ENCODE measurements at regions not wholly inside any gene's neighbourhood (a gene's known extent, or its start where the extent isn't known, plus 50 kb on each side); places are given as distances from the start of the nearest gene placed in this dataset.

GRCh38 chr1:98045767-98046641 lies 125.2 kb upstream of the DPYD start:
- Histone ChIP-seq H3K4me1 (ENCODE audit: insufficient read depth) (peaks cover 4% of the 10 kb centered on the region), H3K27ac (no peak overlapping the region), H3K36me3 (no peaks in the 10 kb centered on the region), H3K4me3 (no peak overlapping the region), H3K9me3 (no peaks in the 10 kb centered on the region), H3K27me3 (no peaks in the 10 kb centered on the region)
- WGBS, 3 donors, result 5% methylated on average over 48 to 51 of the region's 51 CpGs
- no peak for DNase-seq
- intact Hi-C loops (cut with DNase I), result no loop called here
- TF ChIP-seq EP300 (IDR thresholded peaks at IDR 0.05), result no peak
- no peak for TF ChIP-seq POLR2A (IDR thresholded peaks at IDR 0.05)
- TF ChIP-seq, protein P1, sequence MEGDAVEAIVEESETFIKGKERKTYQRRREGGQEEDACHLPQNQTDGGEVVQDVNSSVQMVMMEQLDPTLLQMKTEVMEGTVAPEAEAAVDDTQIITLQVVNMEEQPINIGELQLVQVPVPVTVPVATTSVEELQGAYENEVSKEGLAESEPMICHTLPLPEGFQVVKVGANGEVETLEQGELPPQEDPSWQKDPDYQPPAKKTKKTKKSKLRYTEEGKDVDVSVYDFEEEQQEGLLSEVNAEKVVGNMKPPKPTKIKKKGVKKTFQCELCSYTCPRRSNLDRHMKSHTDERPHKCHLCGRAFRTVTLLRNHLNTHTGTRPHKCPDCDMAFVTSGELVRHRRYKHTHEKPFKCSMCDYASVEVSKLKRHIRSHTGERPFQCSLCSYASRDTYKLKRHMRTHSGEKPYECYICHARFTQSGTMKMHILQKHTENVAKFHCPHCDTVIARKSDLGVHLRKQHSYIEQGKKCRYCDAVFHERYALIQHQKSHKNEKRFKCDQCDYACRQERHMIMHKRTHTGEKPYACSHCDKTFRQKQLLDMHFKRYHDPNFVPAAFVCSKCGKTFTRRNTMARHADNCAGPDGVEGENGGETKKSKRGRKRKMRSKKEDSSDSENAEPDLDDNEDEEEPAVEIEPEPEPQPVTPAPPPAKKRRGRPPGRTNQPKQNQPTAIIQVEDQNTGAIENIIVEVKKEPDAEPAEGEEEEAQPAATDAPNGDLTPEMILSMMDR (IDR thresholded peaks at IDR 0.05), result no peak

DNA sequence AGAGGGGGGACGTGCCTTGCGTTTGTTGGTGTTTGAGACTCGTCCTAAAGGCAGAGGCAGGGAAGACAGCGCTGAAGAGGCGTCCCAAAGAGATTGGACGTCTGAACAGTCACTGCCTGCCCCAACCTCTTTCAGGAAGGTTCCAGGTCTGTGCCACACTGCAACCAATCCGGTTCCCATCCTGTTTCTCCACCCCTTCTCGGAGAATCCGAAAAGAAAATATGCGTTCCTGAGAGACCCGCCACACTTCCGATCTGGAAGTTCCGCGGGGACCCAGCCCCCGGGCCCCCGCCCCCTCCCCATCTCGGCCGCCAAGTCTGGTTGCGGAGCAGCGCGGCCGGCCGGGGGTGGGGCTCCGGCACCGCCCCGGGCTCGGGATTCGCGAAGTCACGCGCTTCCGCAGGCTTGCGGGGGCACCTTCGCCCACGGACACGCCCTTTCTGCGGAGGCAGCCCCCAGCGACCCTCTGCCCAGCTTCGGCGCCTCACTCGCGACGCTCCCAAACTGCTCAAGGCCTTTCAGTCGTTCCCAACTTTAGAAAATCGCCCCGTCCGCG lies 124.5 kb upstream of the DPYD start:
- H3K27ac ChIP-seq, result no peak overlapping the region
- TF ChIP-seq POLR2A (IDR thresholded peaks at IDR 0.05) (no peak), EP300 (IDR thresholded peaks at IDR 0.05) (no peak)
- TF ChIP-seq, protein P1 (IDR thresholded peaks at IDR 0.05), result no peak
- no peaks in the 10 kb centered on the region for H3K27me3 ChIP-seq
- H3K4me3 ChIP-seq, result no peak overlapping the region
- no peaks in the 10 kb centered on the region for H3K36me3 ChIP-seq
- H3K9me3 ChIP-seq, result no peaks in the 10 kb centered on the region
- WGBS, 3 donors, result 1 to 2% (median 1%) methylated on average over 42 to 48 of the region's 48 CpGs
- intact Hi-C loops (cut with DNase I), result no loop called here
- peaks cover 4% of the 10 kb centered on the region for H3K4me1 ChIP-seq (ENCODE audit: insufficient read depth)
- peak in 1 of 5 donors; percentile 7 for DNase-seq

- Histone ChIP-seq H3K9me3 (no peaks in the 10 kb centered on the region), H3K27me3 (no peaks in the 10 kb centered on the region), H3K27ac (no peak overlapping the region), H3K36me3 (no peaks in the 10 kb centered on the region), H3K4me3 (no peak overlapping the region), H3K4me1 (ENCODE audit: insufficient read depth) (peaks cover 4% of the 10 kb centered on the region)
- intact Hi-C loops (cut with DNase I), result no loop called here
- no peak for DNase-seq
- 19 to 28% (median 26%) methylated on average over 16 of the region's 16 CpGs for WGBS, 3 donors
- TF ChIP-seq EP300 (IDR thresholded peaks at IDR 0.05), result no peak
Measured at GRCh38 chr1:98044766-98045165, 123.9 kb upstream of the DPYD start.

DNA sequence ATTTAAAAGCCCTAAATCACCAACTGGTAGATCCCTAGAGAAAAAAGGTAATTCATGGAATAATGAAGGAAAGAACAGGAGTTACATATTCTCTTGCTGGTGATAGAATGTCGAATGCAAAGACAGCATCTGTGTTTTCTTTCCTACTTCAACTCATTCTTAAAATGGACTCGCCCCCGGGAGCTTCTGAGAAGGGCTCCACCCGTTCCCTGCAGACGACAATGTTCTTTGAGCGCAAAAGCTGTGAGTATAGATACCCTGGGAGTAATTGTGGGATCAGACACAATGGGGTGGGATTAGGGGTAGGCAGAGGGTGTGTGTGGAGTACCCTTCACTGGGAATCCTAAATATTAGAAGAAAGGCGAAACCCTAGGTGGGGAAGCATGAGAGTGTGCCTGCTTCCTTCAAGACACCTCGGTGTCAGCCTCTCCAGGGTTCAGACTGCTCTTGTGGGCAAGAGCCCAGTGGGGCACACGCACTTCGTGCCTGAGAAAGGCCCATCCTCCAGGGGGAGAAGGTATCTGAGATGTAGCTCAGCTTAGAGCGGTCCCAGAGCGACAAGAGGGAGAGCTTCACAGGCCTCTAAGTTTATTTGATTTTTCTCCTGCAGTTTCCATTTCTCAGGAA lies 123.3 kb upstream of the DPYD start:
- H3K4me1 ChIP-seq (ENCODE audit: insufficient read depth), result peaks cover 4% of the 10 kb centered on the region
- H3K27ac ChIP-seq, result no peak overlapping the region
- no peak for DNase-seq
- intact Hi-C loops (cut with DNase I), result no loop called here
- no peaks in the 10 kb centered on the region for H3K9me3 ChIP-seq
- no peaks in the 10 kb centered on the region for H3K36me3 ChIP-seq
- no peak overlapping the region for H3K4me3 ChIP-seq
- TF ChIP-seq POLR2A (IDR thresholded peaks at IDR 0.05) (no peak), EP300 (IDR thresholded peaks at IDR 0.05) (no peak)
- TF ChIP-seq, protein P1 (IDR thresholded peaks at IDR 0.05), result no peak
- no peaks in the 10 kb centered on the region for H3K27me3 ChIP-seq
- WGBS, 3 donors, result 57 to 62% (median 61%) methylated on average over 12 of the region's 12 CpGs

All from ovary (tissue), 7 donors.